Mammary epithelial cell (primary cell): ENCODE measurements at regions not wholly inside any gene's neighbourhood (a gene's known extent, or its start where the extent isn't known, plus 50 kb on each side); places are given as distances from the start of the nearest gene placed in this dataset.

Experiments
- EZH2 ChIP-seq: IDR thresholded peaks from 2 replicates; pipeline ENCODE4 v1.6.1; 2012; ENCODE audit warnings: low read length, inconsistent platforms, borderline replicate concordance
- TF ChIP-seq, protein P1 (sequence below), 2 donors: IDR thresholded peaks in 1 of 2; conservative IDR thresholded peaks in 1 of 2; 2 replicates each; pipeline ENCODE4 v1.5.1; 2011 to 2012; ENCODE audit warnings: inconsistent platforms in 2 of 2, low read length in 2 of 2, mild to moderate bottlenecking in 2 of 2, control low read depth in 1 of 2, low read depth in 1 of 2; ENCODE audit not compliant: insufficient read depth in 1 of 2; ENCODE audit errors: extremely low read depth in 1 of 2

DNA sequence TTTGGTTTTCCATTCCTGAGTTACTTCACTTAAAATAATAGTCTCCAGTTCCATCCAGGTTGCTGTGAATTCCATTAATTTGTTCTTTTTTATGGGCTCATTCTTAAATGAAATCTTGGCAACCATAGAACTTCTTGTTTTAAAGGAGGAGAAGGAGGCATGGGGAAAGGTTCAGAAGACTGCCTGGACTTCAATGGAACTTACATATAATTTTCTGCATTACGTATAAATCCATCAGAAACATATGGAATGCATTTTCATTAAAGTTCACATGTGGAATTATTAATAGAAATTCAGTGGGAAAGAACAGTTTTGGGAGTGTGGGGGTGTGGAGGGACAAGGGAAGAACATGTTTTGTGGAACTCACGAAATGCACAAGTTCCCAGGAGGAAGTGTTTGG, 176.6 kb upstream of the PRKCQ start:
- TF ChIP-seq, protein P1, sequence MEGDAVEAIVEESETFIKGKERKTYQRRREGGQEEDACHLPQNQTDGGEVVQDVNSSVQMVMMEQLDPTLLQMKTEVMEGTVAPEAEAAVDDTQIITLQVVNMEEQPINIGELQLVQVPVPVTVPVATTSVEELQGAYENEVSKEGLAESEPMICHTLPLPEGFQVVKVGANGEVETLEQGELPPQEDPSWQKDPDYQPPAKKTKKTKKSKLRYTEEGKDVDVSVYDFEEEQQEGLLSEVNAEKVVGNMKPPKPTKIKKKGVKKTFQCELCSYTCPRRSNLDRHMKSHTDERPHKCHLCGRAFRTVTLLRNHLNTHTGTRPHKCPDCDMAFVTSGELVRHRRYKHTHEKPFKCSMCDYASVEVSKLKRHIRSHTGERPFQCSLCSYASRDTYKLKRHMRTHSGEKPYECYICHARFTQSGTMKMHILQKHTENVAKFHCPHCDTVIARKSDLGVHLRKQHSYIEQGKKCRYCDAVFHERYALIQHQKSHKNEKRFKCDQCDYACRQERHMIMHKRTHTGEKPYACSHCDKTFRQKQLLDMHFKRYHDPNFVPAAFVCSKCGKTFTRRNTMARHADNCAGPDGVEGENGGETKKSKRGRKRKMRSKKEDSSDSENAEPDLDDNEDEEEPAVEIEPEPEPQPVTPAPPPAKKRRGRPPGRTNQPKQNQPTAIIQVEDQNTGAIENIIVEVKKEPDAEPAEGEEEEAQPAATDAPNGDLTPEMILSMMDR (conservative IDR thresholded peaks at IDR 0.05 in 1 of 2, IDR thresholded peaks at IDR 0.05 in 1 of 2; ENCODE audit: extremely low read depth in 1 of 2, insufficient read depth in 1 of 2, low read depth in 1 of 2, low read length in 2 of 2): no peak
- TF ChIP-seq EZH2: no peak
